GM18870 (cell line): ENCODE measurements at regions not wholly inside any gene's neighbourhood (a gene's known extent, or its start where the extent isn't known, plus 50 kb on each side); places are given as distances from the start of the nearest gene placed in this dataset.
"Not testable (repeated sequence)": the region's sequence is repeated elsewhere in the genome, so short reads cannot be mapped to it uniquely, and the experiment has no call there.

Source experiments
- ATAC-seq: cut with Tn5 transposase; IDR thresholded peaks from one replicate; pipeline ENCODE4 v1.9.1; 2021; ENCODE audit warnings: moderate library complexity; ENCODE audit not compliant: unreplicated experiment

DNA sequence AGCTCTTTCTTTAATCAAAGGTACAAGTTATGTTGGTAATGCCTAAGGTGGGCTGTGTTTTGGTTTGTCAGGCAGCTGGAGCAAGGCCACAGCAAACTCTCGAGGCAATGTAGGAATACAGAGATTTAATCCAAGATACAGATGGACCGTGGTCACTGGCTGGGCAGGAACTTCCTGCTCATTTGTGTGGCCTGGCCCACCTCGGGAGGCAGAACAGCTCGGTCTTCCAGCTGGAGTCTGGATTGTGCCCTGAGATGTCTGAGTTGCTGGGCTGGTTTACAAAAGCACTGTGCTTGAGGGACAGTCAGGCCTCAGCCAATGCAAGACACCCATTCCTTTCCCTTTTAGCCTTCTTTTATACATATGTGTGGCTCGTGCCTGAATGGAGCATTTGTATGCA lies 506.1 kb upstream of the SALL3 start:
- ATAC-seq, result no peak

DNA sequence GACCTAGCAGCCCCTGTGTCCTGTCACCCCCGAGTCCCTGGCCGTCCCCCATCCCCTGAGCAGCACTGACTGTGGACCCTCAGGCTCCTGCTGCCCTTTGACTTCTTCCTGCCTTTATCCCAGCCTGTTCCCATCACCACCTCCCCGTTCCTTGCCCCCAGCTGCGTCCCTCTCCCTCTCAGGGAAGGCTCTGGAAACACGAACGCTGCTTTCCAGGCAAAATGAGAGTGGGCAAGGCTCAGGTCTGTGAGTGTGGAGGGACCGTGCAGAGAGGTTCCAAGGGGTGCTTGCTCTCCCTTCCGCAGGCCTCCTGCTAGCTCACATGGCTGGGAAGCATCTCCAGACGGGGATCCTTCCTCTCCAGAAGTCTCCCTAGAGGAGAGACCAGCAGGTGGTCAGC lies 501.8 kb upstream of the SALL3 start:
- no peak for ATAC-seq

DNA sequence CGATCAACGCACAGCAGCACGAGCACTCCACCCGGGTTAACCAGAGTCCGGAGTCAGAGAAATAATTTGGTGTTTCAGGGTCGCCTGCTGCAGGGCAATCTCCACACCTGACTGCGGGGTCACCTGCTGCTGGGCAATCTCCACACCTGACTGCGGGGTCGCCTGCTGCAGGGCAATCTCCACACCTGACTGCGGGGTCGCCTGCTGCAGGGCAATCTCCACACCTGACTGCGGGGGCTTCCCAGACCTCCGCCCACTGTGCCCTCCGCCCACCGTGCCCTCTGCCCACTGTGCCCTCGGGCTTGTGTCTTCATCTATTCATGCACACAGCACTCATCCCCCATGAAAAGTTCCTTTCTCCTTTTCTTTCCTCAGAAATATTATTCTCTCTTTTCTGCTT lies 500.2 kb upstream of the SALL3 start:
- ATAC-seq, result no peak

DNA sequence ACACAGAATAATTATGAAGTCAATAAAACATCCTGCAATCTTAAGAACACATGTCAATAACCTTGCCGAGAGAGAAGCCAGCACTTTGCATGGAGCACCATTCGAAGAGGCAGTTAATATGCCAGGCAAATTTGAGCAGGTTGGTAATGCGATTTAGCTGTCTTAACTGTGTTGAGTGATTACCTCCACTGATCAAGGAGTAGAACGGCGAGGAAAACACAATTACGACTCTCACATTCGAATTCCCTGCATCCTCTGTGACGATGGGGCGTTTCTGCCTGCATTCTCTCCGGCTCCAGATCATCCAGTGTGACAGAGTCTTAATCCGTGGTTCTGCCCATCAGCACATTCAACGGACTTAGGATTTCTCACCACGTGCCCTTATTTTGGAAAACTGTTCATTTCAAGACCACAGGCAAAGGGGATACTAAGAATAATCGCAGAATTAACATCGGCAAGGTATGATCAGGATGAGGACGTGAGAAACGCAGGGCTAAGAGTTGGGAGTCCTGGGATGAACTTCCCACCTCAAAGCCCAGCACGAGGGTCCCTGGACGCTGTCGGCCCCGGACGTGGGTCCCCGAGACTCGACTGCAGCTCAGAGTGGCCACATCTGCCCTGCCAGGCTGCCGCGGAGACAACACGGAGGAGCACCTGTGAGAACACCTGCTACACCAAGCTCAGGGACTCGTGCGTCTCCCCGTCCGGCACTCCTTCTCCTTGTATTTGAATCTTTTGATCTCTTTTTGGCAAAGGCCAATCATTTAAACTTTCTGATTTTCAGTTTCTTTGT lies 499.2 kb upstream of the SALL3 start:
- ATAC-seq, result no peak

DNA sequence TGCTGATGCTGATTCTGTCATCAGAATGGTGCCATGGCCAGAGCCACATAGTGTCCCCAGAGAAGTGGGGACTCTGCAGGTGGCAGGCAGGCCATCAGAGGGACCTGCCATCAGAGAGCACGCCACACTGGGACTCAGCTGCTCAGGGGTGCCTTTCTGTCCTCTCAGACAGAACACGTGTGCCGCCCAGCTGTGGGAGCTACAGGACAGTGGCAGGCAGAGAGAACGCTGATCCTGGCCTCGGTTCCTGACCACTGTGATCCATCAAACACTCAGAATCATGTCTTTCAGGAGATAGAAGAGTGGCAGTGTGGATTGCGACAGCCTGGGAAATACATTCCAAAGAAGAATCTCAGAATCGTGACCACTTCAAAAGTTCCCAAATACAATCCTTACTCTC lies 497.2 kb upstream of the SALL3 start:
- no peak for ATAC-seq

DNA sequence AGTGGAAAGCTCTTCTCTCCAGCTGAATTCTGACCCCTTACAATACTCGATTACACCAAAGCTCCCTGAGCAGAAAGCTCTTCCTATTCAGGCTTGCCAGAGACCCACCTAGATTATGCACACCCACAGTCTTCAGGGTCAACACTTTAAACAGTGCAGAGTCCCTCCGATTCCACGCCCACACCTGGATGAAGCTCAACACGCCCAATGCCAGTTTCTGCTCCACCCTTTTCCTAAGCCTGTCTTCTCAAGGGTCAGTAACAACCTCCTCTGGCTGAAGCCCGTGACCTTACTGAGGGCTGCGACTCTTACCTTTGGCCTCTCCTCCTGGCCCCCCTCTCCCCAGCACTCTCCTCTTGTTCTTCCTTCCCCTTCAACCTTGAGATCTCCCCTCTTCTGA lies 492.0 kb upstream of the SALL3 start:
- ATAC-seq, result no peak

DNA sequence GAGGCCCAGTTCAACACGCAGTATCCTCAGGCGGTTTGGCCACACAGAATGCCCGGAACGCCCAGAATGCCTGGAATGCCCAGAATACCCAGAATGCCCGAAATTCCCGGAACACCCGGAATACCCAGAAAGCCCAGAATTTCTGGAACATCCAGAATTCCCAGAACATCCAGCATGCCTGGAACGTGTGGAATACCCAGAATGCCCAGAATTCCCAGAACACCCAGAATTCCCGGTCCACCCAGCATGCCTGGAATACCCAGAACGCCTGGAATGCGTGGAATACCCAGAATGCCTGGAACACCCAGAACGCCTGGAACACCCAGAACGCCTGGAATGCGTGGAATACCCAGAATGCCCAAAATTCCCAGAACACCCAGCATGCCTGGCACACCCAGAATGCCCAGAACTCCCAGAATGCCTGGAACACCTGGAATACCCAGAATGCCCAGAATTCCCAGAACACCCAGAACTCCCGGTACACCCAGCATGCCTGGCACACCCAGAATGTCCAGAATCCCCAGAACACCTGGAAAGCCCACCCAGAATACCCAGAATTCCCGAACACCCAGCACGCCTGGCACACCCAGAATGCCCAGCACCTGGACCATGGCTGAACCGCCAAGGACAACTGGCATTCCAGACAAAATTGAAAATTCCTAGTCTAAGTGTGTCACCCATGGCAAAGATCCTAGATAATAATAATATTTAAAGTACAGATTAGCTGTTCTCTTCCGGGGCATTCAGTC lies 487.4 kb upstream of the SALL3 start:
- no peak for ATAC-seq

DNA sequence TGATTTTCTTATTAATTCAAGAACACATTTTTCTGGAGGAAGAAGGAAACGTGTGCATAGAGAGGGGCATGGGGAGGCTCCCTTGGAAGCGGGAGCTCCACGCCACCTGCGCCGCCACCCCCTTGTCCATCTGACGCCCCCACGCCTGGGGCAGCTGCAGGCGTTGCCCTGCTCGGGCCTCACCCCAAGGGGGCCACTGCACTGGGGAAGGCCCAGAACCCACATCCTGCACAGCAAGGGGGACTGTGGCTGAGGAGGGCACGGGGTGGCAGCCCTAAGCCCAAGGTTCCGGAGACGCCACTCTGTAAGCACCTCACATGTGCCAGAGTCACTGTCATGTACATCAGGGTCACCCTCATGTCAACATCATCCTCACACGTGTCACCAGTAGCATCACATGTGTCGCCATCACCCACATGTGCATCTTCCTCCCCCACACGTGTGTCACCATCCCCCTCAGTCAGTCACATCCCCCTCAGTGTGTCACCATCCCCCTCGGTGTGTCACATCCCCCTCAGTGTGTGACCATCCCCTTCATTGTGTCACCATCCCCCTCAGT lies 486.7 kb upstream of the SALL3 start:
- ATAC-seq, result no peak

DNA sequence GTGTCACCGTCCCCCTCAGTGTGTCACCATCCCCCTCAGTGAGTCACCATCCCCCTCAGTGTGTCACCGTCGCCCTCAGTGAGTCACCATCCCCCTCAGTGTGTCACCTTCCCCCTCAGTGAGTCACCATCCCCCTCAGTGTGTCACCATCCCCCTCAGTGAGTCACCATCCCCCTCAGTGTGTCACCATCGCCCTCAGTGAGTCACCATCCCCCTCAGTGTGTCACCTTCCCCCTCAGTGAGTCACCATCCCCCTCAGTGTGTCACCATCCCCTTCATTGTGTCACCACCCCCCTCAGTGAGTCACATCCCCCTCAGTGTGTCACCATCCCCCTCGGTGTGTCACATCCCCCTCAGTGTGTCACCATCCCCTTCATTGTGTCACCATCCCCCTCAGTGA lies 486.1 kb upstream of the SALL3 start:
- not testable (repeated sequence) for ATAC-seq

DNA sequence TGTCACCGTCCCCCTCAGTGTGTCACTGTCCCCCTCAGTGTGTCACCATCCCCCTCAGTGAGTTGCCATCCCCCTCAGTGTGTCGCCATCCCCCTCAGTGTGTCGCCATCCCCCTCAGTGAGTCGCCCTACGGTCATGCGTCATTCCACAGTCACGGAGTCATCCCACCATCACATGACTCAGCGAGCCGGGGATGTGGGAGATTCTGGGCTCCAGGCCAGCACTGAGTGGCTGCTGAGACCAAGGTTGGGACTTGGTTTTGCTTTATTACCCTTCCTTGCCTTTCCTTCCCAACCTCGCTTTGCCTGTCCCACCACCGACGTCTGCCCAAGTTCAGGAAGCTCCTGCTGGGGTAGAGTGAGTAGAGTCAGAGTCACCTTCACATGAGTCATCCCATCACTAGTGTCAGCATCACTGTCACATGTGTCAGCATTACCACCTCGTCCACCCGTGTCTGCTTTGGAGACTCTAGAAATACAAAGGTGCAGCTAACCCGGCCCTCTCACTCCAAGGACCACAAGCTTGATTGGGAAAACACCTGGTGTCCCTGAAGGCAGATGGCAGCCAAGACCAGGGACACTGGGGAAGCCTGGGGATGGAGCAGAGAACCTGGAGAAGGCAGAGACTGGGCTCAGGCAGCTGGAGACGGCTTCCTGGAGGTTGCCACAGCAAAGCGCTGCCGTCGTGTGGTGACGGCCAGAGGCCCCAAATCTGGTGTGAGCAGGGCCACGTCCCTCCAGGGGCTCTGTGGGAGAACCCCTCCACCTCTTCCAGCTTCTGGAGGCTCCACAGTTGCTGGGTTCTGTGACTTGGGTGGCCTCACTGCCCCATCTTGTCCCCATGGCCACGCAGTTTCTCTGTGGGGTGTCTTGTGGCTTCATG lies 485.2 kb upstream of the SALL3 start:
- ATAC-seq, result no peak

DNA sequence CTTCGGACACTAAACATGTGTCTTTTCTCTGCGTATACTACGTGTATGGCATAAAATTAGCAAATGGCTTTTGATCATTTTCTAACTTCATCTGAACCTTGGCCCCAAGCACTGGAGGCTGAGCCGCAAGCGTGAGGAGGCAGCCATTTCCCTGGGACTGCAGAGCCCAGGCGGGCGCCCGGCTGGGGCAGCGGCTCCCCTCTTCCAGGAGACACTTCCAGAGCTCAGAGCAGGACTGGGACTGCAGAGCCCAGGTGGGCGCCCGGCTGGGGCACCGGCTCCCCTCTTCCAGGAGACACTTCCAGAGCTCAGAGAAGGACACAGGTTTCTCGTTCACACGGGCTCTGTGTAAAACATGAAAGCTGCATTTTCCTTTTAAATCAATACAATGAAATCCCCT lies 484.1 kb upstream of the SALL3 start:
- no peak for ATAC-seq

DNA sequence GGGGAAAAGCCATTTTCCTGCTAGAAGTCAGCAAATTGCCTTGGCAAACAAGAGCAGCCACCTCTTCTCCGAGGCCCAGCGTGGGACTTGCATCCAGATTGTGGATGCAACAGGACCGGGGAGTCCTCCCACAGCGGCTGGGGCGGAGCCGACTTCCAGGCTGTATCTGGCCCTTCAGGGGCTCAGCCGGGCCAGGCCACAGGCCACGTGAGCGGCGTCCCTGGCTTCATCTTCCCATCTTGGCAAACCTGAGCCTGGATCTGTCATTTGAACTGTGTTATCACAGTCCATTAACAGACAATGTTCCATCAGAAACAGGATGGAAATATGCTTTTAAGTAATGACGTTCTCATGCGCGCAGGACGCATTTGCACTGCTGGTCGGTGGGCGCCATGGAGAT lies 483.5 kb upstream of the SALL3 start:
- ATAC-seq, result no peak

DNA sequence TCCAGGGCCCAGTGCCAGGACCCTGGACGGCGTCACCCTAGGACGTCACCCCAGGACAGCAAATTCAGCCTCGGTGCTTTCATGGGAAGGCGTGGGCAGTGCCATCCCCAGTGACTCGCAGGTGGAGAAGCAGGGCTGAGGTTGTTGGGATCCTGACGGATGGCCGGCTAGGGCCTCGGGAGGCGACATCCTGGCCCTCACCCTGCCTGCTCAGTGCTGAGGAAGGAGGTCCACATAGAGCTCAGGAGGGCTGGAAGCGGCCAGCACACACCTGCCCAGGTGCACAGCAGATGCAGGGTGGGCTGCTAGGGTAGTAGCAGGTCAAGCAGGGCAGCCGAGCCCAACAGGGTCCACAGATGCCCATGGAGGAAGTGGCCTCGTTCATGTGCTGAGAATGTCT lies 482.0 kb upstream of the SALL3 start:
- no peak for ATAC-seq

DNA sequence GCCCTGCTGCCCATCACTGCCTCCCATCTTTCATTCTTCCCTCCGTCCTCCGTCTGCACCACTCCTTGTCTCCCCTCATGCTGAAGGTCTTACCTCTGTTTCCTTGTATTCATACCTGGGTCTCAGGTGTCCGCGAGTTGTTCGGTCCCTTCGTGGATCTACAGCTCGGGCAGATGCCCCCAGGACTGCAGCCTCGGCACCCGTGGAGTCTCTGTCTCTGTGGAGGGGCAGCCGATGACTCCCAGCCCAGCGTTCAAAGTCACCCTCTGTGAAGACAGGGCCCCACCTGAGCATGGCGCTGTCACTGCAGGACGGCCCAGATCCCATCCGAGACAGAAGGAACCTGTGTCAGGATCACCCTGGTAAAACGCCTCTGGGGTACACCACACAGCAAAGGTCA lies 480.0 kb upstream of the SALL3 start:
- ATAC-seq, result no peak

DNA sequence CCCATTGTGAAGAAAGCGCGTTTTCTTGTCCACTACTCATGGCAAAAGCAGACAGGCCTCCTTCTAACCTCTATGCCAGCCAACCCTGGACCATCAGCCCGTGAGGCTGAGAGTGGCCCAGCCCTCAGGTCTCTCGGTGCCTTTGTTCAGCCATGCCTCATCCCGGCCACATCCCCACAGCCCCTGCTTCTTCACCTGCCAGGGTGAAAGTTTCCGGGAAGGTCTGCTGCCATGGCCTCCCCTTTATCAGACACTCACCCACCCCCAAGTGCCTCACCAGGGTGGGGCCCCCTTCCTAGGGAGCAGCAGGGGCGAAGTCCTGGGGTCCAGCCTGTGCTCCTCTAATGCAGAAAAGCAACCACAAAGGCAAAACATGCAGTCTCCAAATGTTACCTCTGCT lies 478.4 kb upstream of the SALL3 start:
- ATAC-seq, result no peak

DNA sequence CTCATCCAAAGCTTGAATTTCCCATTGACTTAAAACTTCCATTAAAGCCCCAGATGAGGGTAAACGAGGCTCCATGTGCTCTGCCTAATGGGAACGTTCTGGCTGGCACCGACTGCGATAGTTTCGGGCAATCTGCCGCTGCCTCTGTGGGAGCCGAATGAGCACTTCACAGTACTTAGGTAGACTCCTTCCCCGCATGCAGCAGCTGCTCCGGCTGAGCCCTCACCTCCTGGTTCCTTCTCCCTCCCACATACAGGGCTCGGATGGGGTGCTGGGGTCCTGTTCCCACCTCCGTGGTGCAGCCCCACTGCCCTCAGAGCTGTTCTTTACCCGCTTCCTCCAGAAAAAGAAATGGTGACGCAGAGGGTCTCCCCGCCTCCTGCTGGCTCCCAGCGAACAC lies 476.5 kb upstream of the SALL3 start:
- no peak for ATAC-seq

DNA sequence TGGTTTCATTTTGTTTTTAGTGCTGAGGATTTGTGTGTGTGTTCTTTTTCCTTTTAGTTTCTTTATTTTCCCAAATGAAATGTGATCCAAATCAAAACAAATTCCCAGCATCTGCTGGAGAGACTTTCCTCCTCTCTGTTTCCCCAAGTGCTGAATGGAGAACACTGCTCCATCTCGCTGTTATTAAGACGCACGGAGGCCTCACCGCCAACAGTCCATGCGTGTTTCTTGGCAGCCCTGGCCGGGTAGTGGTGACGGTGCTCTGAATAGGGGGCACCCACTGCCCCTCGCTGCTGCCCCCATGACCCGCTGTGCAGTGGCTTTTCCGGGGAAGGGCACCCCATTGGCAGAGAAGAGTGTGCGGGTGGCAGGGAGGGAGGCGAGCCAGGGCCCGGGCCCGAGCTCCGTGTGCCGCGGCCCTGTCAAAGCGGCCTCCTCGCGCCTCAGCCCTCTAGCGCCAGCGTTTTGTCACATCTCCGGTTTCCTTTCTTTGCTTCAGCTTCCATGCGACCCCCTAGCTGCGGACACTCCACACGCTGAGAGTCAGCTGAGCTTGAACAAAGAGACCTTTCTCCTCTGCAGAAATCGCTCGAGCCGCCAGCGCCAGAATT lies 473.7 kb upstream of the SALL3 start:
- no peak for ATAC-seq

DNA sequence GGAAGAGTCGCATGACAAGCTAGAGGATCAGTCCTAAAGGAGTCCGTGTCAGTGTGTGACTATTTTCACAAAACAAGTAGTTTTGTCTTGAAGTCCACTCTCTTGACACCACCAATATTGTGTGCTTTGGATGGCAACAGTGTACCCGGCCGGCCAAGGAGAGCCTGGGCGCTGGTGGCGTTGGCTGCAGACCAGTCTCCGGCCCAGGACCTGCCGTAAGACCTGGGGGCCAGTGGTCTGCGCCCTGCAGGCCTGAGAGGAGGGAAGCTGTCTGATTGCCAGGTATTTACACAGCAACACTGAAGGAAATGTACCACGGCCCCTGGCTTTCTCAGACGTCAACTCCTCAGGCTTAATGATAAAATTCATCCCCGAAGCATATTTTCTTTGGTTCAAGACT lies 472.4 kb upstream of the SALL3 start:
- ATAC-seq, result no peak

DNA sequence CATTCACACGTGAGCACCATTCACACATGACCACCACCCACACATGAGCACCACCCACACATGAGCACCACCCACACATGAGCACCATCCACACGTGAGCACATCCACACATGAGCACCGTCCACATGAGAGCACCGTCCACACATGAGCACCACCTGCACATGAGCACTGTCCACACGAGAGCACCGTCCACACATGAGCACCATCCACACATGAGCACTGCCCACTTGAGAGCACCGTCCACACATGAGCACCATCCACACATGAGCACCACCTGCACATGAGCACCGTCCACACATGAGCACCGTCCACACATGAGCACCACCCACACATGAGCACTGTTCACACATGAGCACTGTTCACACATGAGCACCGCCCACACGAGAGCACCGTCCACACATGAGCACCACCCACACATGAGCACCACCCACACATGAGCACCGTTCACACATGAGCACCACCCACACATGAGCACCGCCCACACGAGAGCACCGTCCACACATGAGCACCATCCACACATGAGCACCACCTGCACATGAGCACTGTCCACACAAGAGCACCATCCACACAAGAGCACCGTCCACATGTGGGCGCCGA lies 471.3 kb upstream of the SALL3 start:
- not testable (repeated sequence) for ATAC-seq

DNA sequence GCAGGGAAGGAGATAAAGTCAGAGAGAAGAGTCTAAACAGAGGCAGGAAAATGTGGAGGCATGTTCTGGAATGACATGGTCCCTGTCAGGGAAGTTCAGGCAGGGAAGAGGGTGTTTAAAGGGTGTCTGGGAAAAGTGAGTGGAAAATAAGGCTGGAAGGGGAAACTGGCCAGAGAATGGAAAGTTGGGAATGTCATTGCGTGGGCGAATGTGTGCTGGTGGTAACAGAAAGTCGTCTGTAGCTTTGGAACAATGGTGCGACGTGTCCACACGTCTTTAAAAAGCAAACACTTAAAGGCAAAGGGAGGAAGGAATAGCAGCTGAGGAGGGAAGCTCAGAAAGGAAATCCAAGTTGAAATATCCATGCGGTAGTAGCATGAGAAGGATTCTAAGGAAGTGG lies 469.5 kb upstream of the SALL3 start:
- no peak for ATAC-seq

DNA sequence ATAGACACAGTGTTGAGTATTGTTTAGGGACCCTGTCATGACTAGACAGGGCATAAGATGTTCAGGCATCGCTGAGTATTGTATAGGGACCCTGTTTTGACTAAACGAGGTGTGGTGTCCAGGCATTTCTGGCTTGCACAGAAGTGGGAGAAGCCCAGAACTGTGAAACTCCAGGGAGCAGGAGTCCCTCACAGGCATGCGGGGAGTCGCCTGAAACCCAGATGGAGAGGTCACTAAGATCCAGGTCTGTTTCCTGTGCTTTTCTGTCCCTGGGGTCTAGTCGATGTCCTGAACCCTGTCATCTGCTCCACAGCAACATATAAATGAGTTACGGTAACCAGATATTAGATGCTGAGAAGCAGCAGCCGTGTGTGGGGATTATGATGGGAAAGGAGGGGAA lies 469.0 kb upstream of the SALL3 start:
- no peak for ATAC-seq
